AG04450 (cell line): ENCODE measurements at regions not wholly inside any gene's neighbourhood (a gene's known extent, or its start where the extent isn't known, plus 50 kb on each side); places are given as distances from the start of the nearest gene placed in this dataset.

Experiments
- CTCF ChIA-PET: fragments of 300-600, 350-600 bp; formaldehyde crosslinking; extraction: SDS; loops from one replicate; lab custom pipeline; 2022; ENCODE audit warnings: antibody characterized with exemption, inconsistent platforms; lab: Charles Lee
- POLR2A ChIA-PET: fragments of 350-600 bp; formaldehyde crosslinking; extraction: SDS; loops from one replicate; lab custom pipeline; 2021; ENCODE audit warnings: antibody characterized with exemption, inconsistent platforms; lab: Yijun Ruan, JAX
- DNase-seq: peaks from one replicate; pipeline ENCODE4 v3.0.0-alpha.2; 2011; ENCODE audit warnings: low read depth, low spot score
- H3K27ac ChIP-seq: one replicate; pipeline ENCODE4 v1.5.1; 2012; ENCODE audit warnings: low read depth, low read length, control low read depth
- H3K27me3 ChIP-seq: one replicate; pipeline ENCODE4 v1.6.0; 2012; ENCODE audit warnings: low read length; ENCODE audit not compliant: control insufficient read depth, insufficient read depth
- H3K4me3 ChIP-seq: 2 replicates; pipeline ENCODE4 v1.5.1; 2011; ENCODE audit warnings: mild to moderate bottlenecking, low read depth, low read length, control low read depth
- H3K9me3 ChIP-seq: 2 replicates; pipeline ENCODE4 v1.5.1; 2012; ENCODE audit warnings: low read length; ENCODE audit not compliant: control insufficient read depth, insufficient read depth
- CTCF ChIP-seq: IDR thresholded peaks from 2 replicates; pipeline ENCODE4 v1.5.1; 2011; ENCODE audit warnings: low read depth, low read length, control low read depth, inconsistent platforms

DNA sequence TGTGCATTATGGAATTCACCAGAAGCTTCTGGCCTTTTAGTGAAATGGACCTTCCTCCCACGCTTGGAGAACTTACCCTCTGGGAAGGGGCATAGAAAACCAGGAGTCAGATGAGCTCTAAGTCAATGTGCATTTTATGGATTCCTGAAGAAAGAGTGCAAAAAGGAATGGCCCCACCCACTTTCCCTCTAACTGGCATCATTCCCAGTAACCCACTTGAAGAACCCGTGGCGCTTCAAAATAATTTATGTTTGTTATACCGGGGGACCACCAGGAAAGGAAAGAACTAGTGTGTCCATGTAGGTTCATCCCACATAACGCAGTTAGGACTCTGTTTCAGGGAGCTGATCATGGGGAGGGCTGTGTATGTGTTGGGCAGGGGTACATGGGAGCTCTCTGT lies 1153.4 kb downstream of the TMEM121 start:
- Histone ChIP-seq H3K4me3 (no peak overlapping the region), H3K27me3 (no peaks in the 10 kb centered on the region), H3K9me3 (peaks cover 19% of the 10 kb centered on the region), H3K27ac (no peak overlapping the region)
- no peak for DNase-seq
- POLR2A ChIA-PET, result no interaction called here
- no peak for TF ChIP-seq CTCF
- CTCF ChIA-PET, result no interaction called here

- Histone ChIP-seq H3K9me3 (peaks cover 22% of the 10 kb centered on the region), H3K27me3 (no peaks in the 10 kb centered on the region), H3K27ac (no peak overlapping the region), H3K4me3 (no peak overlapping the region)
- ChIA-PET POLR2A (no interaction called here), CTCF (no interaction called here)
- no peak for DNase-seq
- no peak for TF ChIP-seq CTCF
These were observed 1154.8 kb downstream of the TMEM121 start for GRCh38 chr14:106681161-106681560.

- POLR2A ChIA-PET, result no interaction called here
- CTCF ChIA-PET, result interaction anchor here (0.6 kb wide), 1 partner anchor 1153 kb away, joined by 4 read pairs; no protein-coding TSS in a partner anchor
- Histone ChIP-seq H3K4me3 (no peak overlapping the region), H3K27me3 (no peaks in the 10 kb centered on the region), H3K9me3 (peaks cover 22% of the 10 kb centered on the region), H3K27ac (no peak overlapping the region)
- no peak for TF ChIP-seq CTCF
- DNase-seq, result no peak
These were observed 1155.2 kb downstream of the TMEM121 start for GRCh38 chr14:106681568-106681967.

DNA sequence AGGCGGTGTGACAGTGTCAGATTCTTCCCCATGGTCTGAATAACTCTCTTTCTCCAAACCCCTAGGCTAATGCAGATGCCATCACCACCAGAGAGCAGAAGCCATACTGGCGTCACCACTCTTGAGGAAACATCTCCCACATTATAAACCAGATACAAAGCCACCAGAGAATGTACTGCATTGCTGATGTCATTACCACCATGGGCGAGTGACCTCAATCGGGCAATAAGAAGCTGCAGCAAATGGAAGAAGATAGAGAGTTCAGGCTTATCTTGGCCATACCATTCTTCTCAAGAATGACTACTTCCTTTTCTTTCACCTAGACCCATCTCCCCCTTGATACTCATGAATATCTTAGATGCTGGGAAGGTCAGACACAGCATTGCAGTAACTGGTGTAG lies 1157.2 kb downstream of the TMEM121 start:
- H3K4me3 ChIP-seq, result no peak overlapping the region
- no peaks in the 10 kb centered on the region for H3K27me3 ChIP-seq
- no peak for DNase-seq
- TF ChIP-seq CTCF, result no peak
- H3K27ac ChIP-seq, result no peak overlapping the region
- CTCF ChIA-PET, result interaction anchor here (0.9 kb wide), 1 partner anchor 15 kb away, joined by 3 read pairs; no protein-coding TSS in a partner anchor
- POLR2A ChIA-PET, result no interaction called here
- H3K9me3 ChIP-seq, result peaks cover 22% of the 10 kb centered on the region

GRCh38 chr14:106686533-106686932 lies 1160.2 kb downstream of the TMEM121 start:
- Histone ChIP-seq H3K4me3 (no peak overlapping the region), H3K9me3 (peaks cover 13% of the 10 kb centered on the region), H3K27me3 (no peaks in the 10 kb centered on the region), H3K27ac (no peak overlapping the region)
- no peak for TF ChIP-seq CTCF
- ChIA-PET CTCF (no interaction called here), POLR2A (no interaction called here)
- DNase-seq, result no peak
